ENCODE measurements at regions not wholly inside any gene's neighbourhood (a gene's known extent, or its start where the extent isn't known, plus 50 kb on each side); places are given as distances from the start of the nearest gene placed in this dataset.

- H3K27me3 ChIP-seq (ENCODE audit: control insufficient read depth, low read length) = no peaks in the 10 kb centered on the region
- H3K9me3 ChIP-seq (ENCODE audit: control insufficient read depth, insufficient read depth, low read length) = no peaks in the 10 kb centered on the region
- H3K79me2 ChIP-seq (ENCODE audit: control insufficient read depth, low read length) = no peaks in the 10 kb centered on the region
- no peaks in the 10 kb centered on the region for H3F3A ChIP-seq (ENCODE audit: control insufficient read depth, insufficient read depth)
- no peaks in the 10 kb centered on the region for H3K9me2 ChIP-seq (replicated peaks; ENCODE audit: control insufficient read depth, low read length)
- no peak overlapping the region for H3K4me3 ChIP-seq (ENCODE audit: low read length)
- H3K4me1 ChIP-seq (ENCODE audit: control insufficient read depth, low read length) = no peaks in the 10 kb centered on the region
- H3K27ac ChIP-seq (ENCODE audit: low read depth, low read length) = no peak overlapping the region
- no peaks in the 10 kb centered on the region for H3K36me3 ChIP-seq (ENCODE audit: control insufficient read depth, low read length)
- H4K20me1 ChIP-seq (ENCODE audit: control insufficient read depth, insufficient read depth, low read depth, low read length) = no peaks in the 10 kb centered on the region
- TF ChIP-seq CTCF (IDR thresholded peaks at IDR 0.05; ENCODE audit: low read depth, low read length, poor library complexity, severe bottlenecking) (no peak), EZH2phosphoT487 (IDR thresholded peaks at IDR 0.05; ENCODE audit: borderline replicate concordance, low read length) (no peak)
- H3K4me2 ChIP-seq (ENCODE audit: low read length) = no peak overlapping the region
Observed at GRCh38 chr5:31137676-31138075, 55.8 kb upstream of the CDH6 start.

GRCh38 chr5:31135542-31135941 lies 57.9 kb upstream of the CDH6 start:
- Histone ChIP-seq H3K79me2 (ENCODE audit: control insufficient read depth, low read length) (no peaks in the 10 kb centered on the region), H3K27me3 (ENCODE audit: control insufficient read depth, low read length) (no peaks in the 10 kb centered on the region), H3F3A (ENCODE audit: control insufficient read depth, insufficient read depth) (no peaks in the 10 kb centered on the region), H3K9me3 (ENCODE audit: control insufficient read depth, insufficient read depth, low read length) (no peaks in the 10 kb centered on the region), H3K36me3 (ENCODE audit: control insufficient read depth, low read length) (no peaks in the 10 kb centered on the region), H4K20me1 (ENCODE audit: control insufficient read depth, insufficient read depth, low read depth, low read length) (no peaks in the 10 kb centered on the region), H3K27ac (ENCODE audit: low read depth, low read length) (no peak overlapping the region), H3K4me1 (ENCODE audit: control insufficient read depth, low read length) (no peaks in the 10 kb centered on the region), H3K9me2 (replicated peaks; ENCODE audit: control insufficient read depth, low read length) (no peaks in the 10 kb centered on the region), H3K4me3 (ENCODE audit: low read length) (no peak overlapping the region), H3K4me2 (ENCODE audit: low read length) (no peak overlapping the region)
- TF ChIP-seq CTCF (IDR thresholded peaks at IDR 0.05; ENCODE audit: low read depth, low read length, poor library complexity, severe bottlenecking) = no peak
- TF ChIP-seq EZH2phosphoT487 (IDR thresholded peaks at IDR 0.05; ENCODE audit: borderline replicate concordance, low read length) = no peak

GRCh38 chr5:31133488-31133887 lies 60.0 kb upstream of the CDH6 start:
- no peaks in the 10 kb centered on the region for H3K9me2 ChIP-seq (replicated peaks; ENCODE audit: control insufficient read depth, low read length)
- no peak for TF ChIP-seq CTCF (IDR thresholded peaks at IDR 0.05; ENCODE audit: low read depth, low read length, poor library complexity, severe bottlenecking)
- no peak for TF ChIP-seq EZH2phosphoT487 (IDR thresholded peaks at IDR 0.05; ENCODE audit: borderline replicate concordance, low read length)
- H3K4me3 ChIP-seq (ENCODE audit: low read length) = no peak overlapping the region
- H3K79me2 ChIP-seq (ENCODE audit: control insufficient read depth, low read length) = no peaks in the 10 kb centered on the region
- no peaks in the 10 kb centered on the region for H3K4me1 ChIP-seq (ENCODE audit: control insufficient read depth, low read length)
- no peaks in the 10 kb centered on the region for H3F3A ChIP-seq (ENCODE audit: control insufficient read depth, insufficient read depth)
- no peak overlapping the region for H3K4me2 ChIP-seq (ENCODE audit: low read length)
- H3K27me3 ChIP-seq (ENCODE audit: control insufficient read depth, low read length) = no peaks in the 10 kb centered on the region
- no peaks in the 10 kb centered on the region for H3K36me3 ChIP-seq (ENCODE audit: control insufficient read depth, low read length)
- H3K9me3 ChIP-seq (ENCODE audit: control insufficient read depth, insufficient read depth, low read length) = no peaks in the 10 kb centered on the region
- no peaks in the 10 kb centered on the region for H4K20me1 ChIP-seq (ENCODE audit: control insufficient read depth, insufficient read depth, low read depth, low read length)
- no peak overlapping the region for H3K27ac ChIP-seq (ENCODE audit: low read depth, low read length)
